Hippocampal formation (tissue), 2 donors: ENCODE measurements at regions not wholly inside any gene's neighbourhood (a gene's known extent, or its start where the extent isn't known, plus 50 kb on each side); places are given as distances from the start of the nearest gene placed in this dataset.

ENCODE experiments used
- DNase-seq, 2 donors: peaks; one replicate each; lab custom pipeline; 2025; lab: John Stamatoyannopoulos, UW

DNA sequence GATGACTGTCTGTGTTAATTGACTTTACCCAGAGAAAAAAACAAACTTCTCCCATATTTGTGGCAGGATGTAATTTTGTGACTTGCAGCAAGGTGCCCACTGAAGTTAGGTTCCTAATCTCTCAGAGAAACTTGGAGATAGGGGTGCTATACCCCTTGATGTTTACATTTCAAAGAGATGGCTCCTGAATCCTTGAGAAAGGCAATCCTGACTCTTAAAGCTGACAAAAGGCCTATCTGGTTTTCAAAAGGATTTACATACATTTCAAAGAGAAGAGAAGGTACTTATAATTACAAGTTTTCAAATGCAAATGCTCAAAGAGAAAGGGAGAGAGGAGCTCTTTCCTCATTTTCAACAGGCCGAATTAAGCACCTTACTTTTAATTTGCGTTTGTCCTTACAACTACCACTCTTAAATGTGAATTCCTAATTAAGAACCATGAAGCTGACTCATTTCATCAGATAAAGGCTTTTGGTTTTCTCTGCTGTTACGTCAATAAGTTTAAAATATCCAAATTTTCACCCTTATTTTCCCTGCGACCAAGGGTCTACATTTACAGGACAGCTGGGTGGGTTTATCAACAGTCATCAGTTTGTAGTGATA is 711.8 kb upstream of the MAP3K7 start:
- DNase-seq = no peak

DNA sequence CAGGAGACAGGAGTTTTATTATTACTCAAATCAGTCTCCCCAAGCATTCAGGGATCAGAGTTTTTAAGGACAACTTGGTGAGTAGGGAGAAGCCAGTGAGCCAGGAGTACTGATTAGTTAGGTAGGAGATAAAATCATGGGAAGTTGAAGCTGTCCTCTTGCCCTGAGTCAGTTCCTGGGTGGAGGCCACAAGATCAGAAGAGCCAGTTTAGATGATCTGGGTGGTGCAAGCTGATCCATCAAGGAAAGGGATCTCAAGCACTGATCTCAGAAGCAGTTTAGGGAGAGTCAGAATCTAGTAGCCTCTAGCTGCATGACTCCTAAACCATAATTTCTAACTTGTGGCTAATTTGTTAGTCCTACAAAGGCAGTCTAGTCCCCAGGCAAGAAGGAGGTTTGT is 706.5 kb upstream of the MAP3K7 start:
- DNase-seq = no peak

DNA sequence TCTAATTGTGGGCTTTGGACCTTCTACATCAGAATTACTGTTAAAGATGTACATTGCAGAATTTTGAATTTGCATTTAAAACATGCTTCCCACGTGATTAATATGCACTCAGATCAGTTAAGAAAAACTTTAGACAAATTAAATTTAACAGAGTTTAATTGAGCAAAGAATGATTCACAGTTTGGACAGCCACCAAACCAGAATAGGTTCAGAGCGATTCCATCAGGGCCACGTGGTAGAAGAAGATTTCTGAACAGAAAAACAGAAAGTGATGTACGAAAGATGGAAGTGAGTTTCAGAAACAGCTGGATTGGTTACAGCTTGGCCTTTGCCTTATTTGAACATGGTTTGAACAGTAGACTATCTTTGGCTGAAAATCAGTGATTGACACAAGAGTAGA is 704.2 kb upstream of the MAP3K7 start:
- no peak for DNase-seq

DNA sequence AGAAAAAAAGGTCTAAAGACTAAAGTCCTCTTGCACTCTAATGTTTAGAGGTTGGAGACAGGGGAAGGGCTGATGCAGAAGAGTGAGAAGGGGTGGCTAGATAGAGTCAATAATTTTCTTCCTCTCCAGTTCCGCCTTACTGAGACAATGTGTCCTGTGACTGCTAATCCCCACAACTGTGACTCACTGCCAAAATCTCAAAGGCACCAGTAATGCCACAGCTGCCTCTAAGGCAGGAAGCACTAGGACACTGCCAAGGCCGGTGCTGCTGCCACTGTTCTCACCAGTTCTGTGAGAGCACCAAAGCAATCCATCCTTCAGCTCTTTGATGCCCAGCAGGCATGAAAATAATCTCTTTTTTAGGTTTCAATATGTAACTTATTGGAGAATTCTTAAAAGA is 701.9 kb upstream of the MAP3K7 start:
- no peak for DNase-seq

DNA sequence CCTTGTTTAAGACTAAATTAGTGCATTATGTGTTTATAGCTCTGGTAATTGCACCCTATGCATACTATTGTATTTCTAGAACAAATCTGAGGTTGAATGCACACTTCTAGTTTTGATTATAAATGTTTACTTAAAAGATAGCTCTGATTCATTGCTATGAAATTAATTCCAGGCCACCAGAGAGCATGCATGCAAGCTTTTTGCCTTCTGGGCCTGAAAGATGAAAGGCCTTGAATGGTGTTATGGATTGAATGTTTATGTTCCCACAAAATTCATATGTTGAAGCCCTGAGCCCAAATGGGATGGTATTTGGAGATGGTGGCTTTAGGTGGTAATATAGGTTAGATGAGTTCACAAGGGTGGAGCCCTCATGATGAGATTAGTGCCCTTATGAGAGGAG is 695.0 kb upstream of the MAP3K7 start:
- DNase-seq = no peak

DNA sequence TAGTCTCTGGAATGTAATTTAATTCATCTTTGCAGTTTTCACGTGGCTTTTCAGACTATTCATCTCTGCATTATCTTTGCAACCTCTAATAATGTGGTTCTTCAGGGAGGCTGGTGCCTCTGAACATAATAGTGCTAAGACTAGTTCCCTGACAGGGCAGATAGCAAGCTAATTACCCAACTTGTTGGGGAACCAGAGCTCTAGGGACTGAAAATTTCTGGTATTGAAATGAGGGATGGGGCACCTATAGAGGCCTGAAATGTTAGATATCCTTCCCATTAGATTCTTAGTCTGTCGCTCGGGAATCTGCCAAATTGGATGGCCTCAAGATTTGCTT is 693.6 kb upstream of the MAP3K7 start:
- no peak for DNase-seq

DNA sequence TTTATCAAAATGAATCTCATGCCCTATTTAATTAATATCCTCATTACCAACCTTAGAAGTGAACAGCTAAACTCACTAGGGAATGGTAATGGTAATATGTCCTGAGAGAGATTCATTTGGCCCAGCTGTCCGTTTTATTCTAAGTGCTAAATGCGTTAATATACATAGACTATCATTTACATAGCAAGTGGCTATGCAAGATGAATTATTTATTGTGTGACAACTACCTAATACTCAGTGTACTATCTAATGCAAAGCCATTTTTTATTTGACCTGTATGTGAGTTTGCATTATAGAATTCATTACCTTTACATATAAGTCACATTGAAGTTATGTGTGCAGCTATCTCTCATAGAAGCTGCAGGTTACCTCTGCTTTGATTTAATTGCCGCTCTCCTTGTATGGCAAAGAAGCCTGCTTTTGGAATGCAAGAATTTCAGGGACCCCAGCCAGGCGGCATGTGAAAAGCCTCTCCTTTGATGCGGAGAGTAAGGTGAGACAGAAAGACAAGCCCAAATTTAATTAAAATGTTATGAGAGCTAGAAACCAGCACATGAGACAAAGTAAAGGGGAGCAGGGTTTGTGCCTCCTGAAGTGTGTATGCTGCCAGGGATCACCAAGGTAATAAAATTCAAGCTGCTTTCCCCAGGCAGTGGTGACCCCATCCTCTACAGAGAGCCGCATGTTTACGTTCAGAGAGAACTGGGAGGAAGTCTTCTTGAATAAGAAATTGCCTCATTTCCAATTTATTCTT is 693.0 kb upstream of the MAP3K7 start:
- DNase-seq = no peak

DNA sequence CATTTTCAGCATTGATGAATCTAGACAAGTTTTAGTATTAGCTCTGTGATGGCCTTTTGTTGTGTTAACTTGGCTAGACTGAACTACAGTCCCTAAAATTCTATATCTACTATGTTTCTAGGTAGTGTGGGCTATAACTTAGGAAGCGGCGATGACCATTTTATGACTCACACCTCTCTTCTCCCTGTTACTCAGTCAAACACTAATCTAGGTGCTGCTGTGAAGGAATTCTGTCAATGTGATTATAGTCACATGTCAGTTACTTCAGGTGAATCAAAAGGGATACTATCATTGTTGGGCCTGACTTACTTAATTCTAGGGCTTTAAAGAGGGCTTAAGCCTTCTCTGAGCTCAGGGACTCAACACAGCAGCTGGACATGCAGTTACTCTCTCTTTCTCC is 691.5 kb upstream of the MAP3K7 start:
- DNase-seq = no peak

DNA sequence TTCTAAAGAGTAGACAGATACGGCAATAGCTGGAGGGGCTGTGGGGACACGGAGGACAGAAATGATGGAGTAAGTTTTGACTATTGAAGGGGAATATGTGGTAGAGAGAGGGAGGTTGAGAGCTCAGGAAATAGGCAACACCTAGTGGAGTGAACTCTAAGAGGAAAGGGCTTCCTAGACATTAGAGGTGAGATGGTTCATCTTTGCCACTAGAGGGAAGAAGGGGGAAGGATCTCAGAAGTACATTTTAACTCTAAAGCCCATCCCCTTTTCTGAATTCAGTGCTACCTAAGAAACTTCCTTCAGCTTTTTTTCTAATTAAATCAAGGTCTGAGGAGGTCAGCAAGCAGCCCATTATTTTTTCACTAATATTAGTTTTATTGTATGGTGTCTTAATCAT is 689.4 kb upstream of the MAP3K7 start:
- DNase-seq = no peak

DNA sequence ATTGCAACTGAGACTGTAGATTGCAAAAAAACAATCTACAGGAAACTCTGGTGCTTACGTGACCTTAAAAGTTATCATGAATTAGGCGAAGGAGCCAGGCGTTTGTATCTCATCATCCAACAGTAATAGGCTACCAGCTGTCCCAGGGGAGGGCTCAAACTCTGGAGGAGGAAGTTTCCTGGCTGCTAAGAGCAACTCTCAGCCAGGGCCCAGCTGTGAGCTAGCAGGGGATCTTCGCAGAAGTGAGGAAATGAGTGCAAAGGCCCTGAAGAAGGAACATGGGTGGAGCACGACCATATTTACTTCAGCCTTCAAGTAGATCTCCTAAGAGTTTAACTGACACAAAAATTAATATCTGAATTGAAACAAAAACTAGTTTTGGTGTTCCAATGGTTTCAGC is 686.9 kb upstream of the MAP3K7 start:
- no peak for DNase-seq

DNA sequence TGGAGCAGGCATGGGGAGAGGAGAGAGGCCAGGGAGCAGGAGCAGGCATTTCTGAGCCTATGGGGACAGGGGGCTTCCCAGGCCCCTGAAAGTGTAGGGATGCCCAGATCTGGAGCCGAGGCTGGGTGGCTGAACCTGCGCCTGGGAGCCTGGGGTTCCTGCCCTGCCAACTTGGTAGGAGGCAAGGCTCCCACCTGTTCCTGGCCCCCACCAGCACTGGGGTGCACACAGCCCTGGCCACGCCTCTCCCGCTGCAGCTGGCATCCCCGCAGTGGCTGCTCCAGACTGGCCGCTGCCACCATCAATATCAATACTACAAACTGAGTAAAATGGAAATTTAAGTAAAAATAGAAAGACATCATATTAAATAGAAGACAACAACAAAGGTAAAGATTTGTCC is 684.9 kb upstream of the MAP3K7 start:
- DNase-seq = no peak

DNA sequence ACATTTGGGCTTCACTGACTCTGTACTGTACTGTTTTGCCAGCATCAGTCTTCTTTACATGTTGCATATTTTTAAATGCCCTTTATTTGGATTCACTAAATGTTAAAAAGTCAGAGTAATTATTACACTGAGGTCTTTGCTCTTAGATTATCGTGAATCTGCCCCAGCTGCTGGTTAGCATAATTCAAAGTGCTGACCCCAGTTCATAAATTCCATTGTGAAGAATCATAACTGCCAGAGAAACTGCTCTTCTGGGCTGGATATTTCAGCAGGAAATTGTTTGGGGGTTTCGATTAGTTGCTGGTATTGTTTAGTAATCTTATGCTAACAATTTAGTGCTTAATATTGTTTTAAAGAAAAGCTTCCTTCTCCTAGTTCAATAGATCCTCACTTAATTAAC is 682.1 kb upstream of the MAP3K7 start:
- DNase-seq = no peak

DNA sequence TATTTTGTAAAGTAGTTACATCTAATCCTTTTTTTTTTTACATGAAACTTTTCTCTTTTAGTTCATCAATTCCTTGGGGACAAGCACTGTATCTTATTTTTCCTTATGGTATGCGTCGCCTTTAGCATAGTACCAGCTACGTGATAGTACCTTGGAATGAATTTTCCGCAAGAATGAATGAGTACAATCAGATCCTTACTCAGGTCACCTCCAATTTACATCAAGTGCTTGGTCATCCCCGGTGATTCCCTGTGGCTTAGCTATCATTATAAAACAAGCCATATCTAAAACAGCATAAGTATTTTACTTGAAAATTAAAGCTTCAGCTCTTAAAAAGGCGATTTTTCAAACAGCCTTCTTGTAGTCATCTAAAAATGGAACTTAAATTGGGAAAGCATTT is 680.4 kb upstream of the MAP3K7 start:
- DNase-seq = no peak

DNA sequence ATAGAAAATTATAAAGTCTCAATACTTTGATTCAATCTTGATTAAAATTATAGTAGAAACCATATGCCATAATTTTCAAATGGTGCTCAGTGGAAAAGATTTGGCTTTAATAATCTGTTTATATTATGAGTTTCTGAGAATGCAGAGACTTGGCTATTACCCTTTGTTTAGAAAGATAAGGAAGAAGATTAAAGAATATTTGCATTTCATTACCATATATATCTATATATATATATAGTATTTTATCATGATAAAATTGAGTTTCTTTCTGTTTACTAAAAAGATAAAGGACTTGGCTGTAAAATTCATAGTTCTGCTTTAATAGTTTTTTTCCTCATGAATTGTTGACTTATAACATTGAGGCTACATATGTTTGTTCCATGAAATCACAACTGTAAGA is 679.3 kb upstream of the MAP3K7 start:
- no peak for DNase-seq

DNA sequence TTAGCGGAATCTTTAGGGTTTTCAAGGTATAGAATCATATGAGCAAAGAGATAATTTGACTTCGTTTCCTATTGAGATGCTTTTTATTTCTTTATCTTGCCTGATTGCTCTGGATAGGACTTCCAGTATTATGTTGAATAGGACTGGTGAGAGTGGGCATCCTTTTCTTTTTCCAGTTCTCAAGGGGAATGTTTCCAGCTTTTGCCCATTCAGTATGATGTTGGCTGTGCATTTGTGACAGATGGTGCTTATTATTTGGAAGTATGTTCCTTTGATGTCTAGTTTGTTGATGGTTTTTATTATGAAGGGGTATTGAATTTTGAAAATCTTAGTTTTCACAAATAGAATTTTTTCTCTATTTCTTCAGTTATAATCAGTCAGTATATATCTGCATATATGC is 656.6 kb upstream of the MAP3K7 start:
- DNase-seq = no peak

DNA sequence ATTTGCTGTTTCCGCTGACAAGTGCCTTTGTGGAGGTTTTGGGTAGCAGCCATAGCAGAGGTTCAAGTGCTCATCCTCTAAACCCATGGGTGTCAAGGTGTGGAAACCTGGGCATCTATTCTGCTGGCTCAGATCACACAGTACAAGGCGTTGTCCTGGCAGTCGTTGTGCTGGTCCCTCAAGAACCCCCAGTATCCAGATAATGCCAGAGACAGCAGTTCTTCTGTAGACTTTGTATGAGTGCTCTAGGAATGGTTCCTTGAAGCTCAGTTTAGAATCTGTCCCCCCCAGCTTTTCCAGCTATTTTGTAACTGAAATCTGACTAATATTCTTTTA is 655.7 kb upstream of the MAP3K7 start:
- DNase-seq = no peak

DNA sequence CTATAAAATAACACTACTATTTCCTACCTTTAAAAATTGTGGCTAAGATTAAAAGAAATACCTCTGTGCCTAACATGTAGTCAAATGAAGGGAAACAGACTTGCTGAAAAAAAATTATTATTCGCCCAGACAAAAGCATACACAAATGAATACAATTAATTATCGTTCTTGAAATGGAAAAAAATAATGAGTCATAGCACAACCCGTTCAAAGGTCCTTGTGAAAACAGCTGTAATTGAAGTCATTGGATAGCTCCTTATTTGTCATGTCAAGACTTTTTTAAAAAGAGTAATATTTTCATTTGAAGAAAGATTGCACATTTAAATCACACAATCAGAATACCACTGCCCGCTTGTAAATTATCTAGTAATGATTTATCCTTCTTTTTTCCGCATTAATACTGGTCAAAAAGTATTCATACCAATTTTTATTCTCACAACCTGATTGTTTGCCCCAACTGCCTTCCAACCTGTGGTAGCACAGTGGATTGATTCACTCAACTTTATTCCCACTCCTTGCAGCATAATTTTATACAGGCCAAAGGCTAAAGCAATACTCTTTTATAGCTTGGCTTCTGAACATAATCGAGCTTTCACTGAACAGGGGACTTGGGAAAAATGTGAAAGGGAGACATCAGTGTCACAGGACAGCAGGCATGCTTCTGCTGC is 655.2 kb upstream of the MAP3K7 start:
- DNase-seq = no peak

DNA sequence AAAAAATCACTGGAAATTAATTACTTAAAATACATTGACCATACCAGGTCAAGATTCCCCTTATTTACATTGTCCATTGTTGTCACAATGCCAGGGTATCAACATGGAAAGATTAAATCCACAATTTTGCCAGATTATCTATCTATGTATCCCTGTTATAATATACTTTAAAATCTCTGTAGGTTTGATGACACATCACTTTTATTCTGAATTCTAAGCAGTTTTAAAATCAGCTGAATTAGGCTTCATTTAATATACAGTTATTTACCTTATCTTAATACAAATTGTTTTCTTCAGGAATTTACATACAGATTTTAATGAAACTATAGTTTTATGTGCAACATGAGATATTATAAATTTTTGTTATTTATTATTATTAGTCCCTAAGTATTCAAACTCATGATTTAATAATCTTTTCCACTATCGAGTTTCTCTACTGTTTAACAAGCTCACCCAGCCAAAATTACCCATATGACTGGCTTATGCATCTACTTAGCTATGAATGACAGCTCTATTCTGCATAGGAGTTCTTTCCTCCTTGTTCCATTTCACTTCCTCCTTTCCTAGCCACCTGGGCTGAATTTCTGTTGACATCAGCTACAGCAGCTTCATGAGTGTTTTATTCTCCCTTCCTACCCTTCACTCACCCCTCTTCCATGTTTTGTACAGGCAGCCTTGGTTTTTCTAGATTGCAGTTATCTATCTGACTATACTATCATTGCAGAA is 654.2 kb upstream of the MAP3K7 start:
- DNase-seq = no peak

DNA sequence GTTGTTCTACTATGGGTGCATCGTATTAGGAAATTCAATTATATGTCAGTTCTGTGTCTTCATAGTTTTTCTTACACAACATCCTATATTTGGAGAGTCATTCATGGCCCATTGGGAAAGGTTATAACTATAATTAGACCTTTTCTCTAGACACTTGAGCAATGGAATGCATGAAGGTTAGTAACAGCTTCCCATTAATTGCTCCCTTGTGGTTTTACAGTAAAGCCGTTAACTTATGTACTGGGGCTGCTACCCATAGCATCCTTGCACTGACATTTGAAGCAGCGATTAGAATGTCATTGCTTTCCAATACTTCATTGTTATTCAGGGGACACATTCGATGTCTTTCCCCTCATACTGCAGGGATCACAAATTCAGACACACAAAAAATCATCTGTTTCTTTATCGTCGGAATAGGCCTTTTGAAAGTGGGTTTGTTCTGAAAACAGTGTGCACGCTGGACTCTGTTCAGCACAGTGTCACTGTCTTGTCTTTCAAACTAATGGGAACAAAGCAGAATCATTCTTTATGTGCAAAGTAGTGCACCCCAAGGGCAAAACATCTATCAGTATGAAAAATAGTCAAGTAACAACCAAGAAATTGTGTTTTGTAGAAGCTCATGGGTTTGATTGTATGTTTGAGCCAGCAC is 634.3 kb upstream of the MAP3K7 start:
- no peak for DNase-seq

DNA sequence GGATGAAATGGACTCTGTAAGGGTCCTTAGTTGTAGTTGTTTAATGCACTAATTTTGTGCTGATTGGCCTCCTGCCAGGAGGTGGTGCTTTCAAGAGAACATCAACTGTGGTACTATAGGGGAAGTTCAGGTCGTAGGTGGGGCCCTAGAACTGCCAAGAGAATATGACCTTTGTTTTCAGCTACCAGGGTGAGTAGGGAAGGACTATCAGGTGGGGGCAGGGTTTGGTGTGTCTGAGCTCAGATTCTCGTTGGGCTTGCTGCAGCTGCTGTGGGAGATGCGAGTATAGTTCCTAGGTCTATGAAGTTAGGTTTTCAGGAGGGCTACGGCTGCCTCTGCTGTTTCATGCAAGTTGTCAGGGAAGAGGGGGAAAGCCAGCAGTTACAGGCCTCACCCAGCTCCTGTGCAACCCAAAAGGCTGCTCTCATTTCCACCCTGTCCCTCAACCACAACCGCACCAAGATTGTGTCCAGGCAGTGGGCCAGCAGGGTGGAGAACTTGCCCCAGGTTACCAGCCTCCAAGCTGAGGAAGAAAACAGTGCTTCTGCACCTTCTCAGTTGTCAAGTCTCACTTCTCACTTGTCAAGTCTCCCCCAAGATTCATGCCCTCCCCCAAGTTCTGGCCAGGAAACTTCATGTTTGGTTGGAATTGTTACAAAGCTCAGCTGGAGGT is 626.5 kb upstream of the MAP3K7 start:
- DNase-seq = no peak

DNA sequence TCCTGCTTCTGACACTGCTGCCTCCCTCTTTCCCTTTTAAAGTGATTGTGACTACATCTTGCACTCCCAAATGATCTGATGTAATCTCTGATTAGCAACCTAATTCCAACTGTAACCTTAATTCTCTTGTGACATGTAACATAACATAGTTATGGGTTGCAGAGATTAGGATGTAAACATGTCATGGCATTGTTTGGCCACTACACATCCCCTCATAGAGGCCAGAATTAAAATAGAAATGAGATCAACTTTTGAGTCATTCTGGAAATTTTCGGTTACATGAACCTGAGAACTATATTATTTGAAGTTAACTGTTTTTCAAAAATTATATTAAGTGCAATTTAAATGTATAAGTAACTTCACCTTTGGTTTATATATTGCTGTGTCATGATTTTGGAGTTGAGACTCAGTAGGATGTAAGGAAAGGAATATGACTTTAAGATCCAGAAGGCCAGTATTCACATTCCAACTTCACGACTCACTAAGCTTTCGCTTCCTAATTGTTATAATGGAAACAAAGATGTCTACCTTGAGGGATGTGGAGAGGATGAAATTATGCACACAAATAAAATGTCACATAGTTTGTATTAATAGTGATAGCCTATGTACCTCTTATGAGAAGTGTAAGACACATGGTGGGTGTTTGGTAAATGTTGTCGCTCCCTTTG is 611.9 kb upstream of the MAP3K7 start:
- DNase-seq = no peak

DNA sequence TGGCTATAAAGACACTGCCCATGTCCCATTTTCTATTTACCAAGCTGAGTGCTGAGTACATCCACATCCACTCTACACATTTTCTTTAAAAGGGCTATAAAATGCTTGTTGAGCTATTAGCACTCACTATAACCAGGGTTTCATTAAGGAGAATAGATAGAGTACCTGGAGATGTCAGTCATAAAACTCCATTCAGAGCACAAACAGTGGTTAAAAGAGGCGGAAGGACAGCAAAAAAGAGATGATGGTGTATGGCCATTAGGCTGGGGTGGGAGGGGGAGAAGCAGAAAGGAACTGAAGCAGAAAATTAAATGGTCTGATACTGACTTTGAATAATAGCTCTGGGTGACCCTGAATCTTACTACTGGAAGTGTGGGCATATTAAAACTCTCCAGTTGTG is 609.9 kb upstream of the MAP3K7 start:
- DNase-seq = no peak
